ENCODE measurements at regions not wholly inside any gene's neighbourhood (a gene's known extent, or its start where the extent isn't known, plus 50 kb on each side); places are given as distances from the start of the nearest gene placed in this dataset.

- no peak overlapping the region for H3K4me3 ChIP-seq
- H3K9ac ChIP-seq (ENCODE audit: low read depth in 2 of 2, low read length in 2 of 2): no peak overlapping the region
- intact Hi-C loops (cut with DNase I): no loop called here
- H3K36me3 ChIP-seq: no peaks in the 10 kb centered on the region
- DNase-seq: no peak
- H3K4me1 ChIP-seq: no peaks in the 10 kb centered on the region
- no peak for TF ChIP-seq CTCF (IDR thresholded peaks at IDR 0.05)
- H3K9me3 ChIP-seq: no peaks in the 10 kb centered on the region
- H3K27ac ChIP-seq: no peak overlapping the region
- peaks cover 25% of the 10 kb centered on the region for H3K27me3 ChIP-seq
Measured at GRCh38 chr10:100623521-100624230, 87.9 kb downstream of the HIF1AN start.

- H3K9ac ChIP-seq (ENCODE audit: low read depth in 2 of 2, low read length in 2 of 2): no peak overlapping the region
- H3K36me3 ChIP-seq: no peaks in the 10 kb centered on the region
- no peaks in the 10 kb centered on the region for H3K9me3 ChIP-seq
- H3K4me1 ChIP-seq: no peaks in the 10 kb centered on the region
- DNase-seq: no peak
- H3K27me3 ChIP-seq: peaks cover 25% of the 10 kb centered on the region
- no peak for TF ChIP-seq CTCF (IDR thresholded peaks at IDR 0.05)
- no peak overlapping the region for H3K27ac ChIP-seq
- no peak overlapping the region for H3K4me3 ChIP-seq
- intact Hi-C loops (cut with DNase I): no loop called here
Measured at GRCh38 chr10:100624298-100624697, 88.6 kb downstream of the HIF1AN start.

- Histone ChIP-seq H3K4me3 (no peak overlapping the region), H3K9ac (ENCODE audit: low read depth in 2 of 2, low read length in 2 of 2) (no peak overlapping the region), H3K9me3 (no peaks in the 10 kb centered on the region), H3K27me3 (peaks cover 17% of the 10 kb centered on the region), H3K36me3 (no peaks in the 10 kb centered on the region), H3K4me1 (no peaks in the 10 kb centered on the region), H3K27ac (no peak overlapping the region)
- TF ChIP-seq CTCF (IDR thresholded peaks at IDR 0.05): no peak
- no peak for DNase-seq
- intact Hi-C loops (cut with DNase I): no loop called here
Measured at GRCh38 chr10:100625816-100626215, 90.1 kb downstream of the HIF1AN start.

GRCh38 chr10:100628061-100628460 is 92.3 kb downstream of the HIF1AN start:
- H3K27me3 ChIP-seq: peaks cover 4% of the 10 kb centered on the region
- no peaks in the 10 kb centered on the region for H3K4me1 ChIP-seq
- intact Hi-C loops (cut with DNase I): no loop called here
- DNase-seq: no peak
- no peak overlapping the region for H3K9ac ChIP-seq (ENCODE audit: low read depth in 2 of 2, low read length in 2 of 2)
- no peak overlapping the region for H3K27ac ChIP-seq
- H3K36me3 ChIP-seq: no peaks in the 10 kb centered on the region
- no peak for TF ChIP-seq CTCF (IDR thresholded peaks at IDR 0.05)
- H3K9me3 ChIP-seq: no peaks in the 10 kb centered on the region
- no peak overlapping the region for H3K4me3 ChIP-seq

- no peak for TF ChIP-seq CTCF (IDR thresholded peaks at IDR 0.05)
- DNase-seq: no peak
- Histone ChIP-seq H3K27ac (no peak overlapping the region), H3K9ac (ENCODE audit: low read depth in 2 of 2, low read length in 2 of 2) (no peak overlapping the region), H3K27me3 (no peaks in the 10 kb centered on the region), H3K9me3 (no peaks in the 10 kb centered on the region), H3K36me3 (no peaks in the 10 kb centered on the region), H3K4me1 (no peaks in the 10 kb centered on the region), H3K4me3 (no peak overlapping the region)
- intact Hi-C loops (cut with DNase I): no loop called here
Measured at GRCh38 chr10:100631192-100631591, 95.4 kb downstream of the HIF1AN start.
